Muscle layer of colon (tissue), 2 donors: ENCODE measurements at regions not wholly inside any gene's neighbourhood (a gene's known extent, or its start where the extent isn't known, plus 50 kb on each side); places are given as distances from the start of the nearest gene placed in this dataset.

ENCODE experiments used
- H3K27ac ChIP-seq: one replicate; pipeline ENCODE4 v1.7.0; 2013; ENCODE audit warnings: low read depth, mild to moderate bottlenecking, low read length, moderate library complexity
- H3K27me3 ChIP-seq, 2 donors: one replicate each; pipeline ENCODE4 v1.7.0; 2013; ENCODE audit warnings: low read length in 2 of 2, mild to moderate bottlenecking in 2 of 2; ENCODE audit not compliant: insufficient read depth in 2 of 2, control insufficient read depth in 1 of 2
- H3K36me3 ChIP-seq: one replicate; pipeline ENCODE4 v1.7.0; 2013; ENCODE audit warnings: mild to moderate bottlenecking, low read length; ENCODE audit not compliant: insufficient read depth
- H3K4me1 ChIP-seq: one replicate; pipeline ENCODE4 v1.7.0; 2013; ENCODE audit warnings: mild to moderate bottlenecking, low read length; ENCODE audit not compliant: insufficient read depth
- H3K4me3 ChIP-seq, 2 donors: one replicate each; pipeline ENCODE4 v1.7.0; 2013; ENCODE audit warnings: low read length in 2 of 2, low read depth in 1 of 2, mild to moderate bottlenecking in 1 of 2, moderate library complexity in 1 of 2
- H3K9ac ChIP-seq: one replicate; pipeline ENCODE4 v1.7.0; 2013; ENCODE audit warnings: low read length
- H3K9me3 ChIP-seq: one replicate; pipeline ENCODE4 v1.7.0; 2013; ENCODE audit warnings: mild to moderate bottlenecking, low read length
- donor health status: abdominal sarcoma.
- donor health status: Adenocarcinoma of cecum.

DNA sequence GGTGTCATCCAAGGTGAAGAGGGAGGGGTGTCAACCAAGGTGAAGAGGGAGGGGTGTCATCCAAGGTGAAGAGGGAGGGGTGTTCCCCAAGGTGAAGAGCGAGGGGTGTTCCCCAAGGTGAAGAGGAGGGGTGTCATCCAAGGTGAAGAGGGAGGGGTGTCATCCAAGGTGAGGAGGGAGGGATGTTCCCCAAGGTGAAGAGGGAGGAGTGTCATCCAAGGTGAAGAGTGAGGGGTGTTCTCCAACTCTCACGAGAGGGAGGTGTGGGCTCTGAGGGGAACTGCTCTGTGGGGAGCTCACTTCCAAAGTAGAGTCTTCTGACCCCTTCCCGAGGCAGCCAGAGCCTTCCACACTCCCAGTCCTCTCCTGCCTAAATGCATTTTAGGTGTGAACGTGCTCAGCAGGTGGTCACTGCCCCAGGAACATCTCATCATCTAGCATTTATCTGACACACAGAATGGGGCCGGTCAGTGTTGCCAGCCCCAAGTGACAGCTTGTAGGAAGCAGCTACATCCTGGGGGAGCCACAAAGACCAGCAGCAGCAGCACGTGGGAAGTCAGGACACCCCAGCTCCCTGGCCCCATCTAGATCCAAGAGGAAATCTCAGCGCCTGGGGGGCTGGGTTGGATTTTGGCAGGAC, 323.8 kb downstream of the GLRX3 start:
- Histone ChIP-seq H3K27me3 (no peaks in the 10 kb centered on the region), H3K9me3 (no peaks in the 10 kb centered on the region), H3K27ac (no peak overlapping the region), H3K9ac (no peak overlapping the region), H3K4me1 (no peaks in the 10 kb centered on the region), H3K4me3 (no peak overlapping the region), H3K36me3 (no peaks in the 10 kb centered on the region)

DNA sequence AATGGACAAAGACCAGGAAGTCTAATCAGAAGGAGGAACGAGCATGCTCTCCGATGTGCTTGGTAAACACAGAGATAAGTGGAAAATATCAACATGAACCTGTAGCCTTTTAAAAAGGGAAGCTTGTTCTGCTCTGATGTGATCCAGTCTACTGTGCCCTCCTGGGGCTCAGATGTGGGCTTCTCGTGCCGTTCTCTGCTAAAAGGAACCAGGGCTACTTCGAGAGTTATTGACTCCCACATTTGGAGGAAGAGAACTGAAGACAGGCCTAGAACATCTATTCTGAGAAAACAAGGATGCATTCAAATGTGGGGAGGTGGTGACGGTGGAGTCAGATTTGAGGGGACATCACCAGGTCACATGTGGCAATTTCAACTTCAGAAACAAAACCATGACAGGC, 325.4 kb downstream of the GLRX3 start:
- Histone ChIP-seq H3K9me3 (no peaks in the 10 kb centered on the region), H3K27me3 (no peaks in the 10 kb centered on the region), H3K4me3 (no peak overlapping the region), H3K9ac (no peak overlapping the region), H3K4me1 (no peaks in the 10 kb centered on the region), H3K27ac (no peak overlapping the region), H3K36me3 (no peaks in the 10 kb centered on the region)

DNA sequence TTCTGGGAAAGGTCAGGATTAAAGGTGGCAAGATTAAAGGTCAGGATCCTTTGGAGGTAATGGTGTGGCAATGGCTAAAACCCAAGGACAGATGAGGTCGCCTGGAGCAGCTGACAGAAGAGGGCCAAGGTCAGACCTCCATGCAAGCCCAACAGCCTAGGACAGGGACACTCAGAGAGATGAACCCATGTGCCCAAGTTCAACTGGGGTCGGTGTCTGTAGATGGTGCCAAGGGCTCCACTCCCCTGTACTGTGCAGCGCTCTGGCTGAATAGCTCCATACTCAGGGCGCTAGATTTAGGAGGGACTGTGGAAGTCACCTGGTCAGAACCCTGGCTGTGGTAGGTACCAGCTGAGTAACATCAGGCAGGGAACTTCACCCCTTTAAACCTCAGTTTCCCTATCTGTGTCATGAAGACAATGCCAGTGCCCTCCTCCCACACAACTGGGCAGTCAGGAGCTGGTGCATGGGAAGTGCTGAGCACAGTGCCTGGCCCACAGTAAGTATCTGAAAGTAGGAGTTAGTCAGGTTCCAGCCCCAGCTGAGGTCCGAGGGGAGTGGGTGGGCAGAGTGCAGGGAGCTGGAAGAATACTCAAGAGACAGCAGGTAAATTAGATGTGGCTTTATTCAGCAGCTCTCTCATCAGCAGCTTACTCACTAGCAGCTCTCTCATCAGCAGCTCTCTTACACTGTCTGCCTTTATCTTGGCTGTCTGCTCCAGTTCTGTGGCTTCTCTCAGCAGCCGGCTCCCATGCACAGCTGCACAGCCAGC, 327.1 kb downstream of the GLRX3 start:
- no peak overlapping the region for H3K9ac ChIP-seq
- H3K36me3 ChIP-seq: no peaks in the 10 kb centered on the region
- H3K27ac ChIP-seq: no peak overlapping the region
- H3K9me3 ChIP-seq: no peaks in the 10 kb centered on the region
- no peak overlapping the region for H3K4me3 ChIP-seq
- no peaks in the 10 kb centered on the region for H3K27me3 ChIP-seq
- H3K4me1 ChIP-seq: no peaks in the 10 kb centered on the region

DNA sequence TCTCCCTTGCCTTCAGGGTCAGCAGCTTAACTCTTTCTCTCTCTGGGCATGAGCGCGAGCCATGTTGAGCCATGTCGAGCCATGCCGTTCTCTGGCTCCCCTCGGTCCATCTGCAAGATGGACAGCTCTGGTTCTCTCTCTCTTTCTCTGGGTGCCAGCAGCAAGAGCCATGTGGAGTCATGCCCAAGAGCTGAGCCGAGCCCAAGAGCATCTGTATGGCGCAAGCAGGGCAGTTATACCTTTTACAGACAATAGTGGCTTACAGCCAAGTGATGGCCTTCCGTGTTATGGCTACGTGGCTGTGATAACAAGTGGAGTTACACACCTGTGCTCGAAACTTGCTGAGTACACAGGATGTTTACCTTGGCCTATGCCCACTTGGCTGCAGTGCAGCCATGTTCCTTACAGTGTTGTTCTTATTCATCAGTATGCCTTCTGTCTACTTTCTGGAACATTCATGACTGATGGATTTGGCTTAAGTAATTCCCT, 327.7 kb downstream of the GLRX3 start:
- Histone ChIP-seq H3K27ac (no peak overlapping the region), H3K9ac (no peak overlapping the region), H3K4me1 (no peaks in the 10 kb centered on the region), H3K27me3 (no peaks in the 10 kb centered on the region), H3K9me3 (no peaks in the 10 kb centered on the region), H3K4me3 (no peak overlapping the region), H3K36me3 (no peaks in the 10 kb centered on the region)

DNA sequence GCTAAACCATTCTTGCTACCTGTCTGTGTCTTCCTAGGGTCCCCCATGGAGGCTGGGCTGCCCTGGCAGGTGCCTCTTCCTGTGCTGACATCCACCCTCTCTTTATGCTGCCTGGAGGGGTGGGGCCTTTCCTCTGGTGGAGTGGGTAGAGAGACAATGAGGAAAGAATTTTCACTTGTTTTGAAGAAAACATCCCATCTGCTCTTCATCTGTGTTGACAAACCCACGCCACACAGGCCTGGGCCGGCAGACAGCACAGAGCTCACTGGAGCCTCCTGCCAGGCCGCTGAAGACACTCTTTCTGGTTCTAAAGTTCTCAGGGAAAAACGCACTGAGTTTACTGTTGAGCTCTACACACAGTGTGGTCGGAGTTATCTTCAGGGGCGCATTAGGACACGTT, 328.2 kb downstream of the GLRX3 start:
- Histone ChIP-seq H3K36me3 (no peaks in the 10 kb centered on the region), H3K4me3 (no peak overlapping the region), H3K9me3 (no peaks in the 10 kb centered on the region), H3K9ac (no peak overlapping the region), H3K4me1 (no peaks in the 10 kb centered on the region), H3K27ac (no peak overlapping the region), H3K27me3 (no peaks in the 10 kb centered on the region)

DNA sequence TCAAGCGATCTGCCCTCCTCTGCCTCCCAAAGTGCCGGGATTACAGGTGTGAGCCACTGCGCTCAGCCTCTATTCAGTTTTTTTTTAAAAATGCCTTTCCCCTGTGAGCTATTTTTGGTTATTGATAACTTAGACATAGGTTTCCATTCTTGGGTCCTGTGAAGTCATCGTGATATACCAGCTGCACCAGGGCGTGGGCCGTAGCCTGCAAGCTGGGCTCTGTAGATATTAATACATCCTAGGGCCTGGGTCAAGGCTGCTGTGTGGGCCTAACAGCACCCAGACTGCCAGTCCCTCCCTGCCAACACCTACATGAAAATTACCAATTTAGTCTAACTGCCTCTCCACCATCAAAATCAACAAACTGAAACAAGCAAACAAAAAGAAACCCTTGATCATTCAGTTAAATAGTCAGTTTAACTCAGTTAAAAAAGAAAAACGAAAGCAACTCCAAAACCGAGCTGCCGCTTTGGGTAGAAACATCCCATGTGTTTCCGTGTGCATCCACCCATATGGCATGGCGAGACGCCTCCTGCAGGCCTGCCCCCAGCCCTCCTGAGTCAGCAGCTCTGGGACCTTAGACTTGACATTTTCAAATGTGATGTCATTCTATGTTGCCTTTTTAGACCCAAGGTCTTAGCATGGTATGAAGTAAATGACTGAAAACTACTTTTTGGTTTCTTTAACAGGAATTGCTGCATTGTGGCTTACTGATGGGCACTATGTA, 330.2 kb downstream of the GLRX3 start:
- no peaks in the 10 kb centered on the region for H3K36me3 ChIP-seq
- H3K9me3 ChIP-seq: no peaks in the 10 kb centered on the region
- H3K4me1 ChIP-seq: no peaks in the 10 kb centered on the region
- H3K4me3 ChIP-seq: no peak overlapping the region
- H3K9ac ChIP-seq: no peak overlapping the region
- H3K27me3 ChIP-seq: no peaks in the 10 kb centered on the region
- H3K27ac ChIP-seq: no peak overlapping the region

DNA sequence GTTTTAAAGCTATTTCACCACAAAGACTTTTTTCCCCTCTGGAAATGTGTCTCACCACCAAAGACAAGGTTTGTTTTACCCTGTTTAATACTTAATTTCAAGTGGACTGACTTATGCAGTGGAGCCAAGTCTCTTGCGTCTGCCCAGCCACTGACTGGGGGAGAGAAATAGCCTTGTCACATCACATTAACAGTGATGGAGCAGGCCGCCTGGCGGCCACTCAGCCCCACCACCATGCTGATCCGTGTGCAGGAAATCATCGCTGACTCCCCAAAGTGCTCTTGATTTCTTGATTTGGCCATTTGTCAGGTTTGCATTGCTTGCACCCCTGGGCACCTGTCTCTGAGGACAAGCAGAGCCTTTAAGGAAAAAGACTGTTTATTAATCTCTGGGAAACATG, 334.1 kb downstream of the GLRX3 start:
- no peak overlapping the region for H3K4me3 ChIP-seq

DNA sequence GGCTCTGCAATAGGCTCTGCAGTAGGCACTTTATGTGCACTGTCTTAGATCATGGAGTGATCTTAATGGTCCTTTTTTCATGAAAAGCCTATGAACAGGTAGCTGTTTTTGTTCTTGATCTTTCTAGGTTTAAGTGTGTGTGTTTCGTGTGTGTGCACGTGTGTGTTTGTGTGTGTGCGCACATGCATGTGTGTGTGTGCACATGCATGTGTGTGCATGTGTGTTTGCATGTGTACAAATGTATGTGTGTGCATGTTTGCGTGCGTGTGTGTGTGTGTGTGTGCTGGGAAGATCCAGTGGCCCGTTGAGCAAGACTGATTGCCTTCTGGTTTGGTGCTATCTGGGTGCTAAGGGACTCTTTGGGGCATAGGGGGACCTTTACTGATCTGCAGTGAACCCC, 334.8 kb downstream of the GLRX3 start:
- Histone ChIP-seq H3K27ac (no peak overlapping the region), H3K27me3 (no peaks in the 10 kb centered on the region), H3K36me3 (no peaks in the 10 kb centered on the region), H3K9ac (no peak overlapping the region), H3K4me3 (no peak overlapping the region), H3K4me1 (no peaks in the 10 kb centered on the region), H3K9me3 (no peaks in the 10 kb centered on the region)

More for the DNA sequence above, 334.1 kb downstream of the GLRX3 start:
- no peak overlapping the region for H3K27ac ChIP-seq
- H3K27me3 ChIP-seq: no peaks in the 10 kb centered on the region
- no peak overlapping the region for H3K9ac ChIP-seq
- H3K4me1 ChIP-seq: no peaks in the 10 kb centered on the region
- no peaks in the 10 kb centered on the region for H3K36me3 ChIP-seq
- no peaks in the 10 kb centered on the region for H3K9me3 ChIP-seq

DNA sequence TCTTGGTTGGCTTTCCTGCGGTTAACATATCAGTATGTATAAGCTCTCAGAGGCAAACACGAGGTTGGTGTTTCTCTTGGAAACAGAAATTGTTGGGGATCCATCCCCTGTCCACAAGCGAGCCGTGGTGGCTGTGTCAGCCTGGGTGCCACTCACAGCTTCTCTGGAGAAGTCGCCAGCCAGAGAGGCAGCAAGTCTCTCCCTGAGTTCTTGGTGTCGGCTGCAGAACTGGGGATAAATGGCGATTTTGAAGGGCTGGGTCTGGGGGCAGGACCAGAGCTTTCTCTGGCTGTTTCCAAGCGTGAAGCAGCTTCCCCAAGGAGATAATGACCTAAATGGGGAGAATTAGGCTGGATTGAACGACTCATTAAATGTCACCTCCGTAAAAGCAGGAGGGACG, 335.3 kb downstream of the GLRX3 start:
- H3K4me3 ChIP-seq: no peak overlapping the region
- H3K36me3 ChIP-seq: no peaks in the 10 kb centered on the region
- H3K9ac ChIP-seq: no peak overlapping the region
- H3K4me1 ChIP-seq: no peaks in the 10 kb centered on the region
- H3K27me3 ChIP-seq: no peaks in the 10 kb centered on the region
- H3K27ac ChIP-seq: no peak overlapping the region
- H3K9me3 ChIP-seq: no peaks in the 10 kb centered on the region

DNA sequence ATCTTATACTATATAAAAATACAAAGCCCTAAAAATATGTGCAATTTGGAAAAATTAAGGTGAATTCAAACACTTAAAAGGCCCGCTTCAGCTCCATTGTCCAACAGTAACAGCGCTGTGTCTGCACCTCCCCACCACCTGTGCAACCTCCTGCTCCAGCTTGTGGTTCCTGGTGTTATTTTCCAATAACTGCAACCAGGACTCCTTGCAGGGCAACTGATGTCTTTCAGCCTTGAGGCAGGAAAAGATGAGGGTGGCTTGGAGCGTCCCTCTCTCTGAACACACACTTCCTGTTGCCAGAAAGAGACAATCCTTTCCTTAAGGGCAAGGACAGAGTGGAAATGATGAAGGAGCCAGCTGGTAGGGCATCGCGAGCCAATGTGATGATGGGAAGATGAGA, 336.0 kb downstream of the GLRX3 start:
- Histone ChIP-seq H3K27ac (no peak overlapping the region), H3K27me3 (no peaks in the 10 kb centered on the region), H3K9ac (no peak overlapping the region), H3K36me3 (no peaks in the 10 kb centered on the region), H3K4me3 (no peak overlapping the region), H3K9me3 (no peaks in the 10 kb centered on the region), H3K4me1 (no peaks in the 10 kb centered on the region)

DNA sequence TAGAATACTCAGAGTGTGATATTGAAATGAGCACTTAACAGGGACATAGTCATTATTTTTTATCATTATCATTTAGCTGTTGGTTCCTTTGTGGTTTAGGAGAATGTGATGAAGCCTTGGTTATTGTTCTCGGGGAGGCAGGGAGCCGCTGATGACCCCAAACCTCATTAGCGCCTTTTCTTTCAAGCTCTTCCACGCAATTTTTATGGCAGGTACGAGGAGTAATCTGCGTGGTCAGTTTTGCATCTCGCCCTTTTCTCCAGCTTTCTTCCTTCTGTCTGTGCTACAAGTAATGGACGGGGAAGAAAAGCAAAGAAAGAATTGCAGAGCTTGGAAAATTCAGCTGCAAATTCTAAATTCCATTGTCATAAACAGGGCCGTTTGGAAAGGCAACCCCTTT, 338.4 kb downstream of the GLRX3 start:
- Histone ChIP-seq H3K9ac (no peak overlapping the region), H3K4me3 (no peak overlapping the region), H3K9me3 (no peaks in the 10 kb centered on the region), H3K27me3 (no peaks in the 10 kb centered on the region), H3K4me1 (no peaks in the 10 kb centered on the region), H3K27ac (no peak overlapping the region), H3K36me3 (no peaks in the 10 kb centered on the region)
